Fibroblast of lung (primary cell): ENCODE measurements at regions not wholly inside any gene's neighbourhood (a gene's known extent, or its start where the extent isn't known, plus 50 kb on each side); places are given as distances from the start of the nearest gene placed in this dataset.

Source experiments
- DNase-seq, 2 donors: peaks; one replicate each; pipeline versions ENCODE4 v3.0.0 to v3.0.0-alpha.2; 2010; ENCODE audit warnings: low read depth in 2 of 2
- H2AFZ ChIP-seq: 2 replicates; pipeline ENCODE4 v1.5.1; 2012; ENCODE audit warnings: low read length, control low read depth, inconsistent platforms
- H3K27ac ChIP-seq: 2 replicates; pipeline ENCODE4 v1.5.1; 2011; ENCODE audit warnings: low read length, control low read depth; ENCODE audit not compliant: insufficient read depth
- H3K27me3 ChIP-seq: 2 replicates; pipeline ENCODE4 v1.5.1; 2011; ENCODE audit warnings: mild to moderate bottlenecking, low read length; ENCODE audit not compliant: control insufficient read depth, insufficient read depth
- H3K36me3 ChIP-seq: 2 replicates; pipeline ENCODE4 v1.5.1; 2011; ENCODE audit warnings: low read length; ENCODE audit not compliant: control insufficient read depth, insufficient read depth
- H3K4me1 ChIP-seq: 2 replicates; pipeline ENCODE4 v1.5.1; 2011; ENCODE audit warnings: low read length; ENCODE audit not compliant: control insufficient read depth, insufficient read depth; ENCODE audit errors: extremely low read depth
- H3K4me2 ChIP-seq: 2 replicates; pipeline ENCODE4 v1.5.1; 2011; ENCODE audit warnings: low read length, control low read depth; ENCODE audit not compliant: insufficient read depth; ENCODE audit errors: extremely low read depth
- H3K4me3 ChIP-seq, 4 experiments: fragments of 200-600 bp in 1 of 4; sonication (generic) in 1 of 4; replicated peaks in 1 of 4; 2 replicates each; pipeline ENCODE4 v1.5.1; 2011 to 2016; ENCODE audit warnings: low read length in 4 of 4, low read depth in 3 of 4, mild to moderate bottlenecking in 3 of 4, control low read depth in 2 of 4, inconsistent platforms in 1 of 4, mixed read lengths in 1 of 4; ENCODE audit not compliant: insufficient read depth in 1 of 4; ENCODE audit errors: control extremely low read depth in 1 of 4
- H3K79me2 ChIP-seq: 2 replicates; pipeline ENCODE4 v1.5.1; 2012; ENCODE audit warnings: mild to moderate bottlenecking, low read length, inconsistent platforms; ENCODE audit not compliant: control insufficient read depth, insufficient read depth
- H3K9ac ChIP-seq: 2 replicates; pipeline ENCODE4 v1.5.1; 2011; ENCODE audit warnings: mild to moderate bottlenecking, low read length, control low read depth; ENCODE audit not compliant: insufficient read depth
- H3K9me3 ChIP-seq: 2 replicates; pipeline ENCODE4 v1.5.1; 2012; ENCODE audit warnings: low read depth, low read length; ENCODE audit not compliant: control insufficient read depth, insufficient read depth
- H4K20me1 ChIP-seq: 2 replicates; pipeline ENCODE4 v1.5.1; 2011; ENCODE audit warnings: low read length; ENCODE audit not compliant: control insufficient read depth, insufficient read depth; ENCODE audit errors: extremely low read depth
- EZH2 ChIP-seq: IDR thresholded peaks from 2 replicates; pipeline ENCODE4 v1.5.1; 2012; ENCODE audit warnings: low read length, control low read depth, mild to moderate bottlenecking; ENCODE audit errors: missing control alignments
- TF ChIP-seq, protein P1 (sequence below), 2 donors: IDR thresholded peaks in 1 of 2; conservative IDR thresholded peaks in 1 of 2; 1 replicate in 1 of 2; 2 replicates in 1 of 2; pipeline ENCODE4 v1.5.1; 2011 to 2012; ENCODE audit warnings: low read length in 2 of 2, control low read depth in 1 of 2, inconsistent platforms in 1 of 2, low read depth in 1 of 2, mild to moderate bottlenecking in 1 of 2

- no peaks in the 10 kb centered on the region for H3K27me3 ChIP-seq
- no peak overlapping the region for H3K4me3 ChIP-seq
- no peak overlapping the region for H3K4me2 ChIP-seq
- no peaks in the 10 kb centered on the region for H4K20me1 ChIP-seq
- no peak overlapping the region for H3K9ac ChIP-seq
- H2AFZ ChIP-seq, result no peak overlapping the region
- TF ChIP-seq, protein P1, sequence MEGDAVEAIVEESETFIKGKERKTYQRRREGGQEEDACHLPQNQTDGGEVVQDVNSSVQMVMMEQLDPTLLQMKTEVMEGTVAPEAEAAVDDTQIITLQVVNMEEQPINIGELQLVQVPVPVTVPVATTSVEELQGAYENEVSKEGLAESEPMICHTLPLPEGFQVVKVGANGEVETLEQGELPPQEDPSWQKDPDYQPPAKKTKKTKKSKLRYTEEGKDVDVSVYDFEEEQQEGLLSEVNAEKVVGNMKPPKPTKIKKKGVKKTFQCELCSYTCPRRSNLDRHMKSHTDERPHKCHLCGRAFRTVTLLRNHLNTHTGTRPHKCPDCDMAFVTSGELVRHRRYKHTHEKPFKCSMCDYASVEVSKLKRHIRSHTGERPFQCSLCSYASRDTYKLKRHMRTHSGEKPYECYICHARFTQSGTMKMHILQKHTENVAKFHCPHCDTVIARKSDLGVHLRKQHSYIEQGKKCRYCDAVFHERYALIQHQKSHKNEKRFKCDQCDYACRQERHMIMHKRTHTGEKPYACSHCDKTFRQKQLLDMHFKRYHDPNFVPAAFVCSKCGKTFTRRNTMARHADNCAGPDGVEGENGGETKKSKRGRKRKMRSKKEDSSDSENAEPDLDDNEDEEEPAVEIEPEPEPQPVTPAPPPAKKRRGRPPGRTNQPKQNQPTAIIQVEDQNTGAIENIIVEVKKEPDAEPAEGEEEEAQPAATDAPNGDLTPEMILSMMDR (conservative IDR thresholded peaks at IDR 0.05 in 1 of 2, IDR thresholded peaks at IDR 0.05 in 1 of 2; ENCODE audit: low read depth in 1 of 2, low read length in 2 of 2), result no peak
- TF ChIP-seq EZH2, result no peak
- H3K79me2 ChIP-seq, result no peaks in the 10 kb centered on the region
- H3K27ac ChIP-seq, result no peak overlapping the region
- H3K4me1 ChIP-seq, result peaks cover 11% of the 10 kb centered on the region
- H3K36me3 ChIP-seq, result no peaks in the 10 kb centered on the region
- H3K9me3 ChIP-seq, result no peaks in the 10 kb centered on the region
- no peak for DNase-seq
Measured at GRCh38 chr4:56752985-56753384, 68.5 kb downstream of the SPINK2 start.

- no peaks in the 10 kb centered on the region for H4K20me1 ChIP-seq
- H3K9ac ChIP-seq, result no peak overlapping the region
- H3K36me3 ChIP-seq, result no peaks in the 10 kb centered on the region
- no peaks in the 10 kb centered on the region for H3K27me3 ChIP-seq
- H3K4me1 ChIP-seq, result no peaks in the 10 kb centered on the region
- H3K4me3 ChIP-seq, result no peak overlapping the region
- no peak overlapping the region for H2AFZ ChIP-seq
- TF ChIP-seq, protein P1 (conservative IDR thresholded peaks at IDR 0.05 in 1 of 2, IDR thresholded peaks at IDR 0.05 in 1 of 2; ENCODE audit: low read depth in 1 of 2, low read length in 2 of 2), result no peak
- TF ChIP-seq EZH2, result no peak
- no peak overlapping the region for H3K4me2 ChIP-seq
- no peaks in the 10 kb centered on the region for H3K79me2 ChIP-seq
- no peak for DNase-seq
- no peaks in the 10 kb centered on the region for H3K9me3 ChIP-seq
- H3K27ac ChIP-seq, result no peak overlapping the region
Measured at GRCh38 chr4:56750231-56750630, 69.1 kb upstream of the HOPX start.

DNA sequence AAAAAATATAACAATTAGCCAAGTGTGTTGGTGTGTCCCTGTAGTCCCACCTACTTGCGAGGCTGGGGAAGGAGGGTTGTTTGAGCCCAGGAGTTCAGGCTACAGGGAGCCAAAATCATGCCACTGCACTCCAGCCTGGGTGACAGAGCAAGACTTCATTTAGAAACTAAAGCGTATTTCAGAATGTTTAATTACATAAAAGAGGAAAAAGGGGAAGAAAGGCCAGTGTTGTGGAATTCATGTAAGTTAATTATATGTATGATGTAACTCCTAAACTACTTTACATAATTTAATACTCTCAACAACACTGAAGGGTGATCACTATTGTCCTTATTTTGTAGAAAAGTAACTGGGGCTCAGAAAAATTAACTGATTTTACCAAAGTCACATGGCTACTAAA lies 67.2 kb upstream of the HOPX start:
- H3K27me3 ChIP-seq, result no peaks in the 10 kb centered on the region
- H3K9ac ChIP-seq, result no peak overlapping the region
- H3K9me3 ChIP-seq, result no peaks in the 10 kb centered on the region
- H2AFZ ChIP-seq, result no peak overlapping the region
- no peaks in the 10 kb centered on the region for H3K4me1 ChIP-seq
- no peaks in the 10 kb centered on the region for H3K79me2 ChIP-seq
- H4K20me1 ChIP-seq, result no peaks in the 10 kb centered on the region
- H3K36me3 ChIP-seq, result no peaks in the 10 kb centered on the region
- DNase-seq, result no peak
- TF ChIP-seq, protein P1 (conservative IDR thresholded peaks at IDR 0.05 in 1 of 2, IDR thresholded peaks at IDR 0.05 in 1 of 2; ENCODE audit: low read depth in 1 of 2, low read length in 2 of 2), result no peak
- no peak for TF ChIP-seq EZH2
- no peak overlapping the region for H3K4me3 ChIP-seq
- no peak overlapping the region for H3K4me2 ChIP-seq
- no peak overlapping the region for H3K27ac ChIP-seq
